Heart left ventricle (tissue), 13 donors: ENCODE measurements at regions not wholly inside any gene's neighbourhood (a gene's known extent, or its start where the extent isn't known, plus 50 kb on each side); places are given as distances from the start of the nearest gene placed in this dataset.

Experiments
- POLR2A ChIP-seq, 2 donors: fragments of 450-650 bp; IDR thresholded peaks; one replicate each; pipeline ENCODE4 v1.6.1; 2017; ENCODE audit warnings: antibody characterized with exemption in 2 of 2, mild to moderate bottlenecking in 2 of 2, moderate library complexity in 2 of 2
- TF ChIP-seq, protein P1 (sequence below), 12 donors: fragments of 200-600 bp; sonication (generic) in 4 of 12; IDR thresholded peaks; one replicate each; pipeline versions ENCODE4 v1.5.0 to v1.8.0; 2018 to 2022; ENCODE audit warnings: antibody characterized with exemption in 12 of 12, mild to moderate bottlenecking in 5 of 12
- donor health status: ischemic (EF 13 %, LVEDD 7.1; RV severe dilation, severe dysfunction).
- donor health status: DM: no; HTN: yes; CAD: no.
- donor health status: DM: no; HTN: no; CAD: no.
- donor health status: ischemic (EF 25% LVEDD 6.9; RV normal size, moderate dysfunction).
- donor health status: ischemic (EF 25% LVEDD 5.7; RV mildly dilated, moderate dysfunction).
- donor health status: ischemic (EF 35%, LVEDD 5.7; RV mildly dilated, moderate dysfunction).
- donor health status: nonischemic (EF 11% LVEDD 7.7; RV severe dilation, severe dysfunction).
- donor health status: DM: yes; HTN: yes; CAD: no.
- donor health status: PGD.
- donor health status: ischemic (EF 29% LVEDD 5.4; RV normal size, mild dysfunction).
- donor health status: nonischemic (EF 23%, LVEDD 6.1; RV moderate dilation, normal function).

DNA sequence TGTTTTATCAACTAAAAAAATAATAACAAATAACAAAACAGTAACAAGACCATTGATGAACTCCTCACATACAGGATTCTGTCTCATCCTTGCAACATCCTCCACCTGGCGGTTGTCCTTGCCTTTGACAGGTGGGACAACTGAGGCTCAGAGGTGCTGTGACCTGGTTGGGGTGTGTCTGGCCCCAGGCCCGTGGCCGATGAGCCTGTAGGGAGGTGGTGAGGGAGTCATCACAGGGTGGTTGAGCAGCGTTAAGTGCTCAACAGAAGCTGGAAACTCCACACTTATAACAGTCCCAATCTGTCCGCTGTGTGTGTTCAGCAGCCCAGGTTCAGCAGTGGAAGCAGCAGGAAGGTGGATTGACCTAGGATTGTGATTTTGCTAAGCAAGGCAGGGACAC, 131.6 kb upstream of the RAB12 start:
- TF ChIP-seq, protein P1, sequence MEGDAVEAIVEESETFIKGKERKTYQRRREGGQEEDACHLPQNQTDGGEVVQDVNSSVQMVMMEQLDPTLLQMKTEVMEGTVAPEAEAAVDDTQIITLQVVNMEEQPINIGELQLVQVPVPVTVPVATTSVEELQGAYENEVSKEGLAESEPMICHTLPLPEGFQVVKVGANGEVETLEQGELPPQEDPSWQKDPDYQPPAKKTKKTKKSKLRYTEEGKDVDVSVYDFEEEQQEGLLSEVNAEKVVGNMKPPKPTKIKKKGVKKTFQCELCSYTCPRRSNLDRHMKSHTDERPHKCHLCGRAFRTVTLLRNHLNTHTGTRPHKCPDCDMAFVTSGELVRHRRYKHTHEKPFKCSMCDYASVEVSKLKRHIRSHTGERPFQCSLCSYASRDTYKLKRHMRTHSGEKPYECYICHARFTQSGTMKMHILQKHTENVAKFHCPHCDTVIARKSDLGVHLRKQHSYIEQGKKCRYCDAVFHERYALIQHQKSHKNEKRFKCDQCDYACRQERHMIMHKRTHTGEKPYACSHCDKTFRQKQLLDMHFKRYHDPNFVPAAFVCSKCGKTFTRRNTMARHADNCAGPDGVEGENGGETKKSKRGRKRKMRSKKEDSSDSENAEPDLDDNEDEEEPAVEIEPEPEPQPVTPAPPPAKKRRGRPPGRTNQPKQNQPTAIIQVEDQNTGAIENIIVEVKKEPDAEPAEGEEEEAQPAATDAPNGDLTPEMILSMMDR (IDR thresholded peaks at IDR 0.05): no peak
- TF ChIP-seq POLR2A (IDR thresholded peaks at IDR 0.05): no peak
